ENCODE measurements at regions not wholly inside any gene's neighbourhood (a gene's known extent, or its start where the extent isn't known, plus 50 kb on each side); places are given as distances from the start of the nearest gene placed in this dataset.

GRCh38 chr21:22941779-22942490, 1943.7 kb downstream of the NCAM2 start:
- no peak for TF ChIP-seq POLR2AphosphoS5 (IDR thresholded peaks at IDR 0.05; ENCODE audit: low read depth, low read length)
- TF ChIP-seq, protein P1, sequence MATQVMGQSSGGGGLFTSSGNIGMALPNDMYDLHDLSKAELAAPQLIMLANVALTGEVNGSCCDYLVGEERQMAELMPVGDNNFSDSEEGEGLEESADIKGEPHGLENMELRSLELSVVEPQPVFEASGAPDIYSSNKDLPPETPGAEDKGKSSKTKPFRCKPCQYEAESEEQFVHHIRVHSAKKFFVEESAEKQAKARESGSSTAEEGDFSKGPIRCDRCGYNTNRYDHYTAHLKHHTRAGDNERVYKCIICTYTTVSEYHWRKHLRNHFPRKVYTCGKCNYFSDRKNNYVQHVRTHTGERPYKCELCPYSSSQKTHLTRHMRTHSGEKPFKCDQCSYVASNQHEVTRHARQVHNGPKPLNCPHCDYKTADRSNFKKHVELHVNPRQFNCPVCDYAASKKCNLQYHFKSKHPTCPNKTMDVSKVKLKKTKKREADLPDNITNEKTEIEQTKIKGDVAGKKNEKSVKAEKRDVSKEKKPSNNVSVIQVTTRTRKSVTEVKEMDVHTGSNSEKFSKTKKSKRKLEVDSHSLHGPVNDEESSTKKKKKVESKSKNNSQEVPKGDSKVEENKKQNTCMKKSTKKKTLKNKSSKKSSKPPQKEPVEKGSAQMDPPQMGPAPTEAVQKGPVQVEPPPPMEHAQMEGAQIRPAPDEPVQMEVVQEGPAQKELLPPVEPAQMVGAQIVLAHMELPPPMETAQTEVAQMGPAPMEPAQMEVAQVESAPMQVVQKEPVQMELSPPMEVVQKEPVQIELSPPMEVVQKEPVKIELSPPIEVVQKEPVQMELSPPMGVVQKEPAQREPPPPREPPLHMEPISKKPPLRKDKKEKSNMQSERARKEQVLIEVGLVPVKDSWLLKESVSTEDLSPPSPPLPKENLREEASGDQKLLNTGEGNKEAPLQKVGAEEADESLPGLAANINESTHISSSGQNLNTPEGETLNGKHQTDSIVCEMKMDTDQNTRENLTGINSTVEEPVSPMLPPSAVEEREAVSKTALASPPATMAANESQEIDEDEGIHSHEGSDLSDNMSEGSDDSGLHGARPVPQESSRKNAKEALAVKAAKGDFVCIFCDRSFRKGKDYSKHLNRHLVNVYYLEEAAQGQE (IDR thresholded peaks at IDR 0.05; ENCODE audit: insufficient read depth in 1 of 2, low read depth in 2 of 2, low read length in 2 of 2) = no peak
- no peak for TF ChIP-seq TAF1 (IDR thresholded peaks at IDR 0.05; ENCODE audit: borderline replicate concordance, insufficient read depth, low read length)
- TF ChIP-seq FOXP2 (optimal IDR thresholded peaks at IDR 0.05; ENCODE audit: borderline replicate concordance, extremely low read depth, extremely low read length, insufficient read depth) = no peak
- no peak for TF ChIP-seq SIN3A (IDR thresholded peaks at IDR 0.05; ENCODE audit: borderline replicate concordance, insufficient read depth, low read length)
